ENCODE measurements at regions not wholly inside any gene's neighbourhood (a gene's known extent, or its start where the extent isn't known, plus 50 kb on each side); places are given as distances from the start of the nearest gene placed in this dataset.

- TF ChIP-seq CTCF (IDR thresholded peaks at IDR 0.05; ENCODE audit: low read depth, low read length) (no peak), EZH2phosphoT487 (IDR thresholded peaks at IDR 0.05; ENCODE audit: low read depth) (no peak)
Measured at GRCh38 chr1:78718566-78718965, 68.9 kb downstream of the IFI44 start.
